ENCODE measurements at regions not wholly inside any gene's neighbourhood (a gene's known extent, or its start where the extent isn't known, plus 50 kb on each side); places are given as distances from the start of the nearest gene placed in this dataset.

- H3K27ac ChIP-seq = no peak overlapping the region
- TF ChIP-seq CTCF (conservative IDR thresholded peaks at IDR 0.05) (no peak), ZFX (IDR thresholded peaks at IDR 0.05) (no peak)
Observed at GRCh38 chr2:6281524-6281923, 584.2 kb downstream of the CMPK2 start.

GRCh38 chr2:6283259-6283658 lies 582.4 kb downstream of the CMPK2 start:
- no peak overlapping the region for H3K27ac ChIP-seq
- TF ChIP-seq ZFX (IDR thresholded peaks at IDR 0.05) = no peak
- TF ChIP-seq CTCF (conservative IDR thresholded peaks at IDR 0.05) = no peak

- TF ChIP-seq CTCF (conservative IDR thresholded peaks at IDR 0.05) (no peak), ZFX (IDR thresholded peaks at IDR 0.05) (no peak)
- H3K27ac ChIP-seq = no peak overlapping the region
Observed at GRCh38 chr2:6287406-6287805, 578.3 kb downstream of the CMPK2 start.

GRCh38 chr2:6288791-6289190 lies 576.9 kb downstream of the CMPK2 start:
- no peak overlapping the region for H3K27ac ChIP-seq
- TF ChIP-seq CTCF (conservative IDR thresholded peaks at IDR 0.05) = no peak
- TF ChIP-seq ZFX (IDR thresholded peaks at IDR 0.05) = no peak

- TF ChIP-seq ZFX (IDR thresholded peaks at IDR 0.05) (no peak), CTCF (conservative IDR thresholded peaks at IDR 0.05) (no peak)
- H3K27ac ChIP-seq = no peak overlapping the region
Observed at GRCh38 chr2:6290217-6291015, 575.3 kb downstream of the CMPK2 start.

GRCh38 chr2:6294791-6295190 lies 570.9 kb downstream of the CMPK2 start:
- no peak overlapping the region for H3K27ac ChIP-seq
- TF ChIP-seq ZFX (IDR thresholded peaks at IDR 0.05) = no peak
- no peak for TF ChIP-seq CTCF (conservative IDR thresholded peaks at IDR 0.05)

- H3K27ac ChIP-seq = no peak overlapping the region
- TF ChIP-seq ZFX (IDR thresholded peaks at IDR 0.05) = no peak
- no peak for TF ChIP-seq CTCF (conservative IDR thresholded peaks at IDR 0.05)
Observed at GRCh38 chr2:6297238-6297637, 568.5 kb downstream of the CMPK2 start.
